Liver (tissue), 8 donors: ENCODE measurements at regions not wholly inside any gene's neighbourhood (a gene's known extent, or its start where the extent isn't known, plus 50 kb on each side); places are given as distances from the start of the nearest gene placed in this dataset.

Source experiments
- DNase-seq: peaks from one replicate; pipeline ENCODE4 v3.0.0-alpha.2; 2017; ENCODE audit warnings: low spot score
- H3K27ac ChIP-seq, 2 donors: one replicate each; pipeline ENCODE4 v1.7.0; 2013; ENCODE audit warnings: inconsistent platforms in 2 of 2, low read length in 2 of 2, control low read depth in 1 of 2, low read depth in 1 of 2, mild to moderate bottlenecking in 1 of 2
- H3K27me3 ChIP-seq, 4 donors: one replicate each; pipeline versions ENCODE4 v1.6.1 to v1.7.0; 2013; ENCODE audit warnings: low read length in 3 of 4, inconsistent platforms in 1 of 4, mild to moderate bottlenecking in 1 of 4, moderate library complexity in 1 of 4; ENCODE audit not compliant: control insufficient read depth in 4 of 4, insufficient read depth in 4 of 4
- H3K36me3 ChIP-seq, 4 donors: one replicate each; pipeline versions ENCODE4 v1.6.1 to v1.7.0; 2013; ENCODE audit warnings: low read length in 3 of 4, mild to moderate bottlenecking in 3 of 4, low read depth in 1 of 4, moderate library complexity in 1 of 4; ENCODE audit not compliant: control insufficient read depth in 4 of 4, insufficient read depth in 3 of 4
- H3K4me1 ChIP-seq, 4 donors: one replicate each; pipeline versions ENCODE4 v1.6.1 to v1.7.0; 2013; ENCODE audit warnings: low read length in 3 of 4, mild to moderate bottlenecking in 3 of 4, moderate library complexity in 1 of 4; ENCODE audit not compliant: control insufficient read depth in 4 of 4, insufficient read depth in 4 of 4
- H3K4me3 ChIP-seq, 3 donors: one replicate each; pipeline versions ENCODE4 v1.6.1 to v1.7.0; 2013; ENCODE audit warnings: low read length in 3 of 3, control low read depth in 1 of 3, low read depth in 1 of 3, mild to moderate bottlenecking in 1 of 3
- H3K9ac ChIP-seq, 2 donors: one replicate each; pipeline ENCODE4 v1.7.0; 2013; ENCODE audit warnings: low read length in 2 of 2, mild to moderate bottlenecking in 2 of 2, moderate library complexity in 2 of 2, control low read depth in 1 of 2, low read depth in 1 of 2
- H3K9me3 ChIP-seq, 4 donors: one replicate each; pipeline versions ENCODE4 v1.6.1 to v1.7.0; 2013; ENCODE audit warnings: low read length in 3 of 4; ENCODE audit not compliant: control insufficient read depth in 4 of 4
- ATF3 ChIP-seq: IDR thresholded peaks from 2 replicates; pipeline ENCODE4 v1.6.1; 2016; ENCODE audit warnings: antibody characterized with exemption
- CTCF ChIP-seq: fragments of 150-350 bp; IDR thresholded peaks from 2 replicates; pipeline ENCODE4 v1.5.1; 2017; ENCODE audit warnings: improper control_type of control experiment, low read depth, low read length; ENCODE audit not compliant: missing input control
- EGR1 ChIP-seq, 2 donors: IDR thresholded peaks; 2 replicates each; pipeline ENCODE4 v1.6.1; 2016 to 2018; ENCODE audit warnings: antibody characterized with exemption in 2 of 2, low read depth in 2 of 2
- FOXA1 ChIP-seq: IDR thresholded peaks from 2 replicates; pipeline ENCODE4 v1.6.1; 2016; ENCODE audit warnings: antibody characterized with exemption
- FOXA2 ChIP-seq: IDR thresholded peaks from 2 replicates; pipeline ENCODE4 v1.6.1; 2016; ENCODE audit warnings: antibody characterized with exemption
- HNF4A ChIP-seq, 2 donors: conservative IDR thresholded peaks; 2 replicates each; pipeline ENCODE4 v1.6.1; 2016; ENCODE audit warnings: antibody characterized with exemption in 2 of 2, mild to moderate bottlenecking in 2 of 2
- HNF4G ChIP-seq: IDR thresholded peaks from 2 replicates; pipeline ENCODE4 v1.6.1; 2016; ENCODE audit warnings: antibody characterized with exemption
- JUND ChIP-seq, 2 donors: IDR thresholded peaks; 2 replicates each; pipeline ENCODE4 v1.6.1; 2016; ENCODE audit warnings: antibody characterized with exemption in 2 of 2
- NR2F2 ChIP-seq: IDR thresholded peaks from 2 replicates; pipeline ENCODE4 v1.6.1; 2016; ENCODE audit warnings: antibody characterized with exemption
- RAD21 ChIP-seq, 2 donors: IDR thresholded peaks; 2 replicates each; pipeline ENCODE4 v1.6.1; 2016; ENCODE audit warnings: antibody characterized with exemption in 2 of 2, mild to moderate bottlenecking in 2 of 2
- REST ChIP-seq: IDR thresholded peaks from 2 replicates; pipeline ENCODE4 v1.6.1; 2016; ENCODE audit warnings: antibody characterized with exemption, mild to moderate bottlenecking
- RXRA ChIP-seq, 2 donors: IDR thresholded peaks; 2 replicates each; pipeline ENCODE4 v1.6.1; 2017 to 2018; ENCODE audit warnings: antibody characterized with exemption in 2 of 2, mild to moderate bottlenecking in 1 of 2
- SP1 ChIP-seq: IDR thresholded peaks from 2 replicates; pipeline ENCODE4 v1.6.1; 2018; ENCODE audit warnings: antibody characterized with exemption, mild to moderate bottlenecking
- TAF1 ChIP-seq: conservative IDR thresholded peaks from 2 replicates; pipeline ENCODE4 v1.6.1; 2016; ENCODE audit warnings: antibody characterized with exemption, mild to moderate bottlenecking
- YY1 ChIP-seq: IDR thresholded peaks from 2 replicates; pipeline ENCODE4 v1.6.1; 2016; ENCODE audit warnings: antibody characterized with exemption, mild to moderate bottlenecking
- ZBTB33 ChIP-seq: IDR thresholded peaks from 2 replicates; pipeline ENCODE4 v1.6.1; 2016; ENCODE audit warnings: antibody characterized with exemption
- WGBS: extraction: QIAGEN DNeasy Blood & Tissue Kit; methylation state at CpG from one replicate; pipeline ENCODE4 v1.1.7; 2013; 5-methylcytosine and 5-hydroxymethylcytosine counted together
- donor health status: healthy.
- donor health status: healthy.
- donor health status: healthy.
- donor health status: healthy.
- donor health status: healthy.

GRCh38 chr7:9502269-9502668 is 1068.9 kb downstream of the NXPH1 start:
- Histone ChIP-seq H3K36me3 (no peaks in the 10 kb centered on the region), H3K4me1 (no peaks in the 10 kb centered on the region), H3K9me3 (no peaks in the 10 kb centered on the region), H3K9ac (no peak overlapping the region), H3K27me3 (peaks cover 0 to 2% (median 0%) of the 10 kb centered on the region in 4 donors), H3K4me3 (no peak overlapping the region), H3K27ac (no peak overlapping the region)
- TF ChIP-seq JUND (IDR thresholded peaks at IDR 0.05), result no peak
- no peak for TF ChIP-seq NR2F2
- no peak for TF ChIP-seq SP1
- no peak for TF ChIP-seq YY1
- no peak for TF ChIP-seq RAD21 (IDR thresholded peaks at IDR 0.05)
- TF ChIP-seq TAF1, result no peak
- no peak for TF ChIP-seq HNF4A (conservative IDR thresholded peaks at IDR 0.05)
- TF ChIP-seq ZBTB33, result no peak
- TF ChIP-seq RXRA (IDR thresholded peaks at IDR 0.05), result no peak
- no peak for TF ChIP-seq REST
- no peak for TF ChIP-seq HNF4G
- no peak for TF ChIP-seq FOXA2
- DNase-seq, result no peak
- WGBS, result 87% methylated on average over 1 of the region's 1 CpG

- no peaks in the 10 kb centered on the region for H3K4me1 ChIP-seq
- 71% methylated on average over 2 of the region's 2 CpGs for WGBS
- TF ChIP-seq FOXA2 (no peak), JUND (IDR thresholded peaks at IDR 0.05) (no peak)
Observed at GRCh38 chr7:9504678-9505077, 1071.3 kb downstream of the NXPH1 start.

GRCh38 chr7:9505516-9505915 is 1072.1 kb downstream of the NXPH1 start:
- Histone ChIP-seq H3K9ac (no peak overlapping the region), H3K27ac (no peak overlapping the region), H3K9me3 (no peaks in the 10 kb centered on the region), H3K36me3 (no peaks in the 10 kb centered on the region), H3K4me1 (no peaks in the 10 kb centered on the region), H3K27me3 (peaks cover 0 to 2% (median 0%) of the 10 kb centered on the region in 4 donors), H3K4me3 (no peak overlapping the region)
- TF ChIP-seq ZBTB33 (no peak), ATF3 (no peak), CTCF (no peak), FOXA2 (no peak), EGR1 (IDR thresholded peaks at IDR 0.05; ENCODE audit: low read depth in 2 of 2) (no peak), FOXA1 (no peak)
- no peak for DNase-seq
- 90% methylated on average over 2 of the region's 2 CpGs for WGBS

More at GRCh38 chr7:9504678-9505077, 1071.3 kb downstream of the NXPH1 start:
- H3K36me3 ChIP-seq, result no peaks in the 10 kb centered on the region
- no peaks in the 10 kb centered on the region for H3K9me3 ChIP-seq
- no peak for DNase-seq
- H3K27ac ChIP-seq, result no peak overlapping the region
- H3K9ac ChIP-seq, result no peak overlapping the region
- H3K4me3 ChIP-seq, result no peak overlapping the region
- H3K27me3 ChIP-seq, result peaks cover 0 to 2% (median 0%) of the 10 kb centered on the region in 4 donors
